ENCODE measurements at regions not wholly inside any gene's neighbourhood (a gene's known extent, or its start where the extent isn't known, plus 50 kb on each side); places are given as distances from the start of the nearest gene placed in this dataset.

DNA sequence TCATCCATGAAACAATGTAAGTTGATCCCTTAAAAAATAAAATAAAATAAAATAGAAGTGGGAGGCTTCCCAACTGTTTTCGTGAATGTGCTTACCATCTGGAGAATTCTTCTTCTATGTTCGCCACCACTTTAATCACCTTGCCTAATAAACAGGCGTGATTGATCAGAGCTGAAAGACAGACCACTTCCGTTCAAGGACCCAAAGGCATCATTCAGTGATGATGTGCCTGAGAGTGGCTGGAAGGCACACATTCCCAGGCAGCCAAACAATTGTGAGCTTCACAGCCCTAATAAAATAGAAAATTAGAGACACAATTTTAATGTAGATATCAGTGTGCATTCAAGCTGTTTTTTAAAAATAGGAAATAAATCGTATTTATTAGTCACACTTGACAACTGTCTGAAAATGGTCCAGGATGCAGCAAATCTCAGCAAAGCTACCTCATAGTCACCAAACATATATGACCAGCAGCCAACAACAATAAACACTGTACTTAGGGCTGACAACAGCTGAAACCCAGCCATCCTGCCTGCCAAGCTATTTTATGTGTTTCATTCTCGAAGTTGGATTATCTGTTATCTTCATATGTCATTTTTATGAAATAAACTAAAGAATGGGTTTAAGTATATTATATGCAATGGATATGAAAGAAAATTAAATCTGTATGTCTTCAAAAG lies 163.2 kb upstream of the FAM9B start:
- no peaks in the 10 kb centered on the region for H3K9me2 ChIP-seq (ENCODE audit: insufficient read depth)
- no peak for ATAC-seq
- H3K79me2 ChIP-seq (replicated peaks; ENCODE audit: insufficient read depth) = no peaks in the 10 kb centered on the region
- H2AFZ ChIP-seq = no peak overlapping the region
- no peaks in the 10 kb centered on the region for H3K36me3 ChIP-seq (ENCODE audit: insufficient read depth)
- no peak overlapping the region for H3K27ac Mint-ChIP-seq
- H3K27me3 Mint-ChIP-seq (ENCODE audit: insufficient read depth, low read depth, poor library complexity) = no peaks in the 10 kb centered on the region
- H4K20me1 ChIP-seq (replicated peaks; ENCODE audit: insufficient read depth) = no peaks in the 10 kb centered on the region
- no peak overlapping the region for H3K27ac ChIP-seq (ENCODE audit: low read depth)
- no peaks in the 10 kb centered on the region for H3K9me3 Mint-ChIP-seq
- no peaks in the 10 kb centered on the region for H3F3A ChIP-seq (replicated peaks; ENCODE audit: low read depth)
- H3K4me3 ChIP-seq = no peak overlapping the region
- H3K27me3 ChIP-seq (ENCODE audit: insufficient read depth) = no peaks in the 10 kb centered on the region
- DNase-seq (ENCODE audit: low spot score) = no peak
- H3K4me1 ChIP-seq (ENCODE audit: insufficient read depth) = no peaks in the 10 kb centered on the region
- H3K4me3 Mint-ChIP-seq = no peak overlapping the region
- H3K4me2 ChIP-seq = no peak overlapping the region
- no peaks in the 10 kb centered on the region for H3K36me3 Mint-ChIP-seq (ENCODE audit: low read depth)
- H3K4me1 Mint-ChIP-seq = peaks cover 10% of the 10 kb centered on the region; the same call in 1 of the 3 replicates
- TF ChIP-seq CREB1 (CRISPR knock-in tag; IDR thresholded peaks at IDR 0.05; ENCODE audit: low read depth) (no peak), STAT1 (IDR thresholded peaks at IDR 0.05; ENCODE audit: unreplicated experiment) (no peak), ZNF114 (CRISPR knock-in tag; IDR thresholded peaks at IDR 0.05) (no peak), POLR2AphosphoS5 (IDR thresholded peaks at IDR 0.05; ENCODE audit: low read depth) (no peak), JUNB (IDR thresholded peaks at IDR 0.05; ENCODE audit: unreplicated experiment) (no peak), ZNF331 (CRISPR knock-in tag; IDR thresholded peaks at IDR 0.05; ENCODE audit: low read depth) (no peak), NANOG (IDR thresholded peaks at IDR 0.05; ENCODE audit: borderline replicate concordance) (no peak), EZH2 (IDR thresholded peaks at IDR 0.05; ENCODE audit: low read depth, unreplicated experiment) (no peak), EZH2phosphoT487 (IDR thresholded peaks at IDR 0.05; ENCODE audit: unreplicated experiment) (no peak)
- TF ChIP-seq, protein P1, sequence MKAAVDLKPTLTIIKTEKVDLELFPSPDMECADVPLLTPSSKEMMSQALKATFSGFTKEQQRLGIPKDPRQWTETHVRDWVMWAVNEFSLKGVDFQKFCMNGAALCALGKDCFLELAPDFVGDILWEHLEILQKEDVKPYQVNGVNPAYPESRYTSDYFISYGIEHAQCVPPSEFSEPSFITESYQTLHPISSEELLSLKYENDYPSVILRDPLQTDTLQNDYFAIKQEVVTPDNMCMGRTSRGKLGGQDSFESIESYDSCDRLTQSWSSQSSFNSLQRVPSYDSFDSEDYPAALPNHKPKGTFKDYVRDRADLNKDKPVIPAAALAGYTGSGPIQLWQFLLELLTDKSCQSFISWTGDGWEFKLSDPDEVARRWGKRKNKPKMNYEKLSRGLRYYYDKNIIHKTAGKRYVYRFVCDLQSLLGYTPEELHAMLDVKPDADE (IDR thresholded peaks at IDR 0.05) = no peak
- TF ChIP-seq, protein P2, sequence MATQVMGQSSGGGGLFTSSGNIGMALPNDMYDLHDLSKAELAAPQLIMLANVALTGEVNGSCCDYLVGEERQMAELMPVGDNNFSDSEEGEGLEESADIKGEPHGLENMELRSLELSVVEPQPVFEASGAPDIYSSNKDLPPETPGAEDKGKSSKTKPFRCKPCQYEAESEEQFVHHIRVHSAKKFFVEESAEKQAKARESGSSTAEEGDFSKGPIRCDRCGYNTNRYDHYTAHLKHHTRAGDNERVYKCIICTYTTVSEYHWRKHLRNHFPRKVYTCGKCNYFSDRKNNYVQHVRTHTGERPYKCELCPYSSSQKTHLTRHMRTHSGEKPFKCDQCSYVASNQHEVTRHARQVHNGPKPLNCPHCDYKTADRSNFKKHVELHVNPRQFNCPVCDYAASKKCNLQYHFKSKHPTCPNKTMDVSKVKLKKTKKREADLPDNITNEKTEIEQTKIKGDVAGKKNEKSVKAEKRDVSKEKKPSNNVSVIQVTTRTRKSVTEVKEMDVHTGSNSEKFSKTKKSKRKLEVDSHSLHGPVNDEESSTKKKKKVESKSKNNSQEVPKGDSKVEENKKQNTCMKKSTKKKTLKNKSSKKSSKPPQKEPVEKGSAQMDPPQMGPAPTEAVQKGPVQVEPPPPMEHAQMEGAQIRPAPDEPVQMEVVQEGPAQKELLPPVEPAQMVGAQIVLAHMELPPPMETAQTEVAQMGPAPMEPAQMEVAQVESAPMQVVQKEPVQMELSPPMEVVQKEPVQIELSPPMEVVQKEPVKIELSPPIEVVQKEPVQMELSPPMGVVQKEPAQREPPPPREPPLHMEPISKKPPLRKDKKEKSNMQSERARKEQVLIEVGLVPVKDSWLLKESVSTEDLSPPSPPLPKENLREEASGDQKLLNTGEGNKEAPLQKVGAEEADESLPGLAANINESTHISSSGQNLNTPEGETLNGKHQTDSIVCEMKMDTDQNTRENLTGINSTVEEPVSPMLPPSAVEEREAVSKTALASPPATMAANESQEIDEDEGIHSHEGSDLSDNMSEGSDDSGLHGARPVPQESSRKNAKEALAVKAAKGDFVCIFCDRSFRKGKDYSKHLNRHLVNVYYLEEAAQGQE (IDR thresholded peaks at IDR 0.05; ENCODE audit: unreplicated experiment) = no peak
- TF ChIP-seq, protein P3, sequence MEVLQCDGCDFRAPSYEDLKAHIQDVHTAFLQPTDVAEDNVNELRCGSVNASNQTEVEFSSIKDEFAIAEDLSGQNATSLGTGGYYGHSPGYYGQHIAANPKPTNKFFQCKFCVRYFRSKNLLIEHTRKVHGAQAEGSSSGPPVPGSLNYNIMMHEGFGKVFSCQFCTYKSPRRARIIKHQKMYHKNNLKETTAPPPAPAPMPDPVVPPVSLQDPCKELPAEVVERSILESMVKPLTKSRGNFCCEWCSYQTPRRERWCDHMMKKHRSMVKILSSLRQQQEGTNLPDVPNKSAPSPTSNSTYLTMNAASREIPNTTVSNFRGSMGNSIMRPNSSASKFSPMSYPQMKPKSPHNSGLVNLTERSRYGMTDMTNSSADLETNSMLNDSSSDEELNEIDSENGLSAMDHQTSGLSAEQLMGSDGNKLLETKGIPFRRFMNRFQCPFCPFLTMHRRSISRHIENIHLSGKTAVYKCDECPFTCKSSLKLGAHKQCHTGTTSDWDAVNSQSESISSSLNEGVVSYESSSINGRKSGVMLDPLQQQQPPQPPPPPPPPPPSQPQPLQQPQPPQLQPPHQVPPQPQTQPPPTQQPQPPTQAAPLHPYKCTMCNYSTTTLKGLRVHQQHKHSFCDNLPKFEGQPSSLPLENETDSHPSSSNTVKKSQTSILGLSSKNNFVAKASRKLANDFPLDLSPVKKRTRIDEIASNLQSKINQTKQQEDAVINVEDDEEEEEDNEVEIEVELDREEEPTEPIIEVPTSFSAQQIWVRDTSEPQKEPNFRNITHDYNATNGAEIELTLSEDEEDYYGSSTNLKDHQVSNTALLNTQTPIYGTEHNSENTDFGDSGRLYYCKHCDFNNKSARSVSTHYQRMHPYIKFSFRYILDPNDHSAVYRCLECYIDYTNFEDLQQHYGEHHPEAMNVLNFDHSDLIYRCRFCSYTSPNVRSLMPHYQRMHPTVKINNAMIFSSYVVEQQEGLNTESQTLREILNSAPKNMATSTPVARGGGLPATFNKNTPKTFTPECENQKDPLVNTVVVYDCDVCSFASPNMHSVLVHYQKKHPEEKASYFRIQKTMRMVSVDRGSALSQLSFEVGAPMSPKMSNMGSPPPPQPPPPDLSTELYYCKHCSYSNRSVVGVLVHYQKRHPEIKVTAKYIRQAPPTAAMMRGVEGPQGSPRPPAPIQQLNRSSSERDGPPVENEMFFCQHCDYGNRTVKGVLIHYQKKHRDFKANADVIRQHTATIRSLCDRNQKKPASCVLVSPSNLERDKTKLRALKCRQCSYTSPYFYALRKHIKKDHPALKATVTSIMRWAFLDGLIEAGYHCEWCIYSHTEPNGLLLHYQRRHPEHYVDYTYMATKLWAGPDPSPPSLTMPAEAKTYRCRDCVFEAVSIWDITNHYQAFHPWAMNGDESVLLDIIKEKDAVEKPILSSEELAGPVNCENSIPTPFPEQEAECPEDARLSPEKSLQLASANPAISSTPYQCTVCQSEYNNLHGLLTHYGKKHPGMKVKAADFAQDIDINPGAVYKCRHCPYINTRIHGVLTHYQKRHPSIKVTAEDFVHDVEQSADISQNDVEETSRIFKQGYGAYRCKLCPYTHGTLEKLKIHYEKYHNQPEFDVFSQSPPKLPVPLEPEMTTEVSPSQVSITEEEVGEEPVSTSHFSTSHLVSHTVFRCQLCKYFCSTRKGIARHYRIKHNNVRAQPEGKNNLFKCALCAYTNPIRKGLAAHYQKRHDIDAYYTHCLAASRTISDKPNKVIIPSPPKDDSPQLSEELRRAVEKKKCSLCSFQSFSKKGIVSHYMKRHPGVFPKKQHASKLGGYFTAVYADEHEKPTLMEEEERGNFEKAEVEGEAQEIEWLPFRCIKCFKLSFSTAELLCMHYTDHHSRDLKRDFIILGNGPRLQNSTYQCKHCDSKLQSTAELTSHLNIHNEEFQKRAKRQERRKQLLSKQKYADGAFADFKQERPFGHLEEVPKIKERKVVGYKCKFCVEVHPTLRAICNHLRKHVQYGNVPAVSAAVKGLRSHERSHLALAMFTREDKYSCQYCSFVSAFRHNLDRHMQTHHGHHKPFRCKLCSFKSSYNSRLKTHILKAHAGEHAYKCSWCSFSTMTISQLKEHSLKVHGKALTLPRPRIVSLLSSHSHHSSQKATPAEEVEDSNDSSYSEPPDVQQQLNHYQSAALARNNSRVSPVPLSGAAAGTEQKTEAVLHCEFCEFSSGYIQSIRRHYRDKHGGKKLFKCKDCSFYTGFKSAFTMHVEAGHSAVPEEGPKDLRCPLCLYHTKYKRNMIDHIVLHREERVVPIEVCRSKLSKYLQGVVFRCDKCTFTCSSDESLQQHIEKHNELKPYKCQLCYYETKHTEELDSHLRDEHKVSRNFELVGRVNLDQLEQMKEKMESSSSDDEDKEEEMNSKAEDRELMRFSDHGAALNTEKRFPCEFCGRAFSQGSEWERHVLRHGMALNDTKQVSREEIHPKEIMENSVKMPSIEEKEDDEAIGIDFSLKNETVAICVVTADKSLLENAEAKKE (CRISPR knock-in tag; IDR thresholded peaks at IDR 0.05) = no peak
- TF ChIP-seq, protein P4, sequence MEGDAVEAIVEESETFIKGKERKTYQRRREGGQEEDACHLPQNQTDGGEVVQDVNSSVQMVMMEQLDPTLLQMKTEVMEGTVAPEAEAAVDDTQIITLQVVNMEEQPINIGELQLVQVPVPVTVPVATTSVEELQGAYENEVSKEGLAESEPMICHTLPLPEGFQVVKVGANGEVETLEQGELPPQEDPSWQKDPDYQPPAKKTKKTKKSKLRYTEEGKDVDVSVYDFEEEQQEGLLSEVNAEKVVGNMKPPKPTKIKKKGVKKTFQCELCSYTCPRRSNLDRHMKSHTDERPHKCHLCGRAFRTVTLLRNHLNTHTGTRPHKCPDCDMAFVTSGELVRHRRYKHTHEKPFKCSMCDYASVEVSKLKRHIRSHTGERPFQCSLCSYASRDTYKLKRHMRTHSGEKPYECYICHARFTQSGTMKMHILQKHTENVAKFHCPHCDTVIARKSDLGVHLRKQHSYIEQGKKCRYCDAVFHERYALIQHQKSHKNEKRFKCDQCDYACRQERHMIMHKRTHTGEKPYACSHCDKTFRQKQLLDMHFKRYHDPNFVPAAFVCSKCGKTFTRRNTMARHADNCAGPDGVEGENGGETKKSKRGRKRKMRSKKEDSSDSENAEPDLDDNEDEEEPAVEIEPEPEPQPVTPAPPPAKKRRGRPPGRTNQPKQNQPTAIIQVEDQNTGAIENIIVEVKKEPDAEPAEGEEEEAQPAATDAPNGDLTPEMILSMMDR (conservative IDR thresholded peaks at IDR 0.05; ENCODE audit: low read depth in 2 of 2) = no peak

Data from GM23338 (cell line).